HG02870 (cell line): ENCODE measurements at regions not wholly inside any gene's neighbourhood (a gene's known extent, or its start where the extent isn't known, plus 50 kb on each side); places are given as distances from the start of the nearest gene placed in this dataset.

Experiments used
- ATAC-seq: cut with Tn5 transposase; IDR thresholded peaks from one replicate; pipeline ENCODE4 v1.9.1; 2021; ENCODE audit warnings: mild to moderate bottlenecking, moderate library complexity; ENCODE audit not compliant: unreplicated experiment

DNA sequence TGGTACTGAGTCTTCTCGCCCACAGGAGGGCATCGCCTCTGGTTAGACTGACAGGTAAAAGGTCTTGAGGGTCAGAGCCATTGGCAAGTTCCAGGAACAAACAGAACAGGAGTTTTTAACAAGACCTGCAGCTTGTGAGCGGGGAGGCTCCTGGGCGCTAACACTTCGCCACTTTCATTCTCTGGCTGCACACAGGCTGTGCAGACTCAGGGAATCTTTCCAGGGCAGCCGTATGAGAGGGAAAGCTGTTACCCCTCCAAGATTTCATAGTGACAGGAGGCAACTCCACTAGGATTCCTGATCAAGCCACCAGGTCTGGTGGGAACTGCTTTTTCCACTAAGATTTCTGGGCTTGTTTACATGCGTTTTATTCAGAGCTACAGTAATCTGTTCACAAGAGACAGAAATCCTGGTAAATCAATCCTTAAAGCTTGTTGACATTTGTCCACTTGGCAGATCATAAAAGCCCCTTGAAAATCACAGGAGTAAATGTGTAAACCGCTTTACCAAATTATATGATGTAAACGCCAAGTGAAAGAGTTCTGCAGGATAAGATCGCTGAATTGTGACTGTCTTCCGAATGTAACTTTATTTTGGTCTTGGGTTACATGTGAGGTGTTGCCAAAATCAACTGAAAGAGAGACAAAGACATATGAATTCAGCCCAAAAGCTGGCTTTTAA, 190.6 kb downstream of the MZT1 start:
- ATAC-seq = no peak

DNA sequence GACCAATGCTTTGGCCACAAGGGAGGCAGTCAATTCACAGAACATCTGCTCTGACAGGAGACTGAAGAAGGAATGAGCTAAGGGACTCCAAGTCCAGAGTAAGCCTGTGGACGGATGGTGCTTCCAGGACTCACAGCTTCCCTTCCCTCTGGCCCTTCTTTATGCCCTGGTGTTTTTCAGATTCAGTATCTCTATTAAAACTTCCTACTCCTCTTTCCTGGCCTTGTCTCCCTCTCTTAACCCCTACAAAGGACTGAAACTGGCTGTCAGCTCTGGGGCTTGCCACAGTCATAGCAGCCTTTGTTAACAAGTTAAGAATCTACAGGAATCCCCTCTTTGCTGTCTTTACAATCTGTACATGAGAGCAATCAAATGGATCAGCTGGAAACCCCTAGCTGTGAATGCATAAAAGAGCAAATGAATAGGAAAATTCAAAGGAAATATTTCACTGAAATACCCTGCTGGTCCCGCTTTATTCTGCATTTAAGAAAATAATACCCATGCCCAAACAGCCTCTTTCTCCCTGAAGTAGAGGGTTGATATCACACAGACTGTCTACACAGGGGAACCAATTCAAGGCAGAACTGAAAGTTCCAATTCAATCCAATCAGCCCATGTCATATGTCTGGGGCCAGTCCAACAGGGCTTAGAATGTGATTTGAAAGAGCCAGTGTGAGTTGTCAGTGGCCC, 192.3 kb downstream of the MZT1 start:
- ATAC-seq = no peak

DNA sequence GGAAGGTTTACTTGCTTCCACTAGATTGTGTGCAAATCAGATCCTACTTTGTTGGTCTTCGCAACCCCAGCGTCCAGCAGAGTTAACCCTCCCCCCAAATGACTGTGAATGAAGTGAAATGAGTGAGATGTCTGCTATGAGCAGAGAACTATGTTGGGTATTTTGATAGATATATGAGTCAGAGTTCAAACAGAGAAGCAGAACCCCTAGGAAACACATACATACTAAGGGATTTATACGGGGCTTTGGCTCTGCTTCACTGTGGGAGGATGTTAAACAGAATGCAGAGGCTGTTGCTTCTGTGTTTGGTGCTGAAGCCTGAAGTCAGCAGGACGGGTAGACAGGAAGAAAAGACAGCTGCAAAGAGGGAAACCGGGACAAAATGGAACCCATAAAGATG, 197.0 kb downstream of the MZT1 start:
- ATAC-seq = no peak

DNA sequence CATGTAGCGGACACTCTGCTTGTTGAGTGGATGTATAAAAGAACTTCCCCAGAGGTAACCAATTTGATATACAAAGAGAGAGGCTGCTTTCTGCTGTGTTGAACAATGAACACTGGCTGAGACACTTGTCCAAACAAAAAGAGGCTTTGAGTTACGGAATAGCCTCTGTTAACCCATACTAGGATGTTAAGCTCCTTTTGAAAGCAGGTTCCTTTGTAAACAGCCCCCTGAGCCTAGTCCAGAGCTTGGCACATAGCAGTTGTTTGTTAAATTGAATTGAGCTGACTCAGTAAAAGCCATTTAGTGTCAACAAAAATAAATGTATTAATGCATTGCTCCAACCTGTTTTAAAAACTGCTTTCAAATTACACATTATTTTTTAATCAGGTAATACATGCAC, 200.1 kb downstream of the MZT1 start:
- ATAC-seq = no peak

DNA sequence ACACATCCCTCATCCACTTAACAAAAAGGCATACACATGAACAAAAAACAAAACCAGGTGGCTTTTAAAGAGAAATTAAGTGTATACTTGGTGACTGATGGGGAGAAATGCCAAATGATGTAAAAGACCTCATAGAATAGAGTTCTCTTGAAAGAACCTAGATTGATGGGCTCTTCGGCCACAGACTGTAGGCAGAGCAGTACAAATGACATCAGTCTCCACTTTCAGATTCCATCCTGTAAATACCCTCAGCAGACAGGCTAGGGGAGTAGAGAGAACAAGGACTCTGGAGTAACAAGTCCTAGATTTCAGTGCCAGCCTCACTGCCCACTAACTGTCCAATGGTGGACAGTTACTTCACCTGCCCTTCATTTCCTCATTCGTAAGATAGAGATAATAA, 203.8 kb downstream of the MZT1 start:
- ATAC-seq = no peak

DNA sequence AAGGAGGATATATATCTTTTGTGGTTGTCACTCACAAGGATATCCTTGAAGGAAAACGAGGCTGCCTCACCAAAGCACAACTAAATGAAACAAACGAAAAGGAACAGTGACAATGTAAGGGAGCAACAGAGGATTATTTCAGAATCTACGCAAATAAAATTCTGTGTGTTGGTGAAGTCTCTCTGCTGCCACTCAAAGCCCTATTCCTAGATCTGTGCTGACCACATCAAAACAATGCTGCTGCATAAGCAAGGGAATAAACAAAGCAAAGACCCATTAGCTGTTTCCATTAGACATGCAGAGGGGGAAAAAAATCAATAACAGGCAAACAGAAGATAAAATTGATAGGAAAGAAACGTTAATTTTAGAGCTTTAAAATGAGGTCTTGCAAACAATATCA, 204.4 kb downstream of the MZT1 start:
- ATAC-seq = no peak

DNA sequence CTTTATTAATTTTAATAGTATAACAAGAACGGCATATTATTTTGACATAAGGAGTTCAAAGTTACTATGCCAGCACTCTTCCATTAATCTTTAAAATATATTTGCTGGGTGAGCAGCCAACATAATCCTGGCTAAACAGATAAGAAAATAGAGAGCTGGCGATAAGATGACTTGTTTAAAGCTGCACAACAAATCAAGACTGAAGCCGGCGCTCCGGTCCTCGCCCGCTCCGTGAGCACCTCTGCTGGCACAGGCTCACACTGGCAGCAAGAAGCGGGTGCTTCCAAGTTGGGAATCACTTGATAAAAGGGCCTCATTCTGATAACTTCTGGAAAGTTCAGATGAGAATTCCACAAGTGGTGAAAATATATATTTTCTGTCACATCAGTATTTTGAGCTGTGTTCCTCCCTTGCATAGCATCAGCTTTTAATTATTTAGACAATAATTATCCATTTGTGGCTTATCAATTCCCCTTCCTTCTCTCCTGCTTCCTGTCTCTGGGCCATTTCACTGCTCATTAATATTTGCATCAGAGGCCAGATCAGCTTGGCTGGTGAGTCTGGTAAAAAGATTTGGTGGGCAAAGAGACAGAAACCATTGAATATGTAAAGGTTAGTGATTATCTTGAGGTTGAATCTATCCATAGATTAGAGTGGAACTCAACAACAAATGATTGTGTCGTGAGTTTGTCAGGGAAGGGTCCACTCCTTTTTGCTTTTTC, 205.3 kb downstream of the MZT1 start:
- no peak for ATAC-seq

DNA sequence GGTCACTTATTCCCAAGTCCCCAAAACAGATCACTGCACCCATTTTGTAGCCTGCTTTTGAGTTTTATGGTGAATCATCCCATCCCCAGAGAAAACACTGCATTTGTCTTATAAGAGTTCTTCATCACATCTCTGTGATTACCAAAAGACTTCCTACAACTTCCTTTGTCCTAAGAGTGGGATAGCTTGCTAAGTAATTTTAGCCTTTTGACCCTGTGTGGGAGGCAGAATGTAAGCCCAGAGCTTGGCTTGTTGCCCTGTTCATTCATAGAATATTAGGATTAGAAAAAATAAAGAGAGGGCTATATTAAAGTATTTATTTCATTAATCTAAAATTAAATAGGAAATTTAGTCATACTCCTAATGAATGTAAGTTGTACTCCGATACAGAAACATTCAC, 213.3 kb downstream of the MZT1 start:
- no peak for ATAC-seq

DNA sequence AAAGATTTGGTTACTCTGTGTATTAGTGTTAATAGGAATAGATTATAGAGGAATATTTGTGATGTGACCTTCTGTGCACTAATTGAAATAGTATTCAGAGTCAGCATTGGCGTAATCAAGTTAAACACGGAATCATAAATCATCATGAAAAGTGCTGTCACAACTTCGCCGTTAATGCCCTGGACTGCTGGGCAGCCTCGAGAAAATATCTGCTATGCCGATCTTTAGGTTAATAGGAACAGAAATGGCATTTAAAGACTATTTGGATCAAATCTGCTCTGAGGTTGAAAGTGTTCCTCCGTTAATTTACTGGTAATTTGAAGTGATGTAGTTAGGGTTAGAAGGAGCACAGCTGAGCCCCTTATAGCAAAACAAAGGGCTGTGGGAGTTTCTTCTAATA, 219.0 kb downstream of the MZT1 start:
- no peak for ATAC-seq

DNA sequence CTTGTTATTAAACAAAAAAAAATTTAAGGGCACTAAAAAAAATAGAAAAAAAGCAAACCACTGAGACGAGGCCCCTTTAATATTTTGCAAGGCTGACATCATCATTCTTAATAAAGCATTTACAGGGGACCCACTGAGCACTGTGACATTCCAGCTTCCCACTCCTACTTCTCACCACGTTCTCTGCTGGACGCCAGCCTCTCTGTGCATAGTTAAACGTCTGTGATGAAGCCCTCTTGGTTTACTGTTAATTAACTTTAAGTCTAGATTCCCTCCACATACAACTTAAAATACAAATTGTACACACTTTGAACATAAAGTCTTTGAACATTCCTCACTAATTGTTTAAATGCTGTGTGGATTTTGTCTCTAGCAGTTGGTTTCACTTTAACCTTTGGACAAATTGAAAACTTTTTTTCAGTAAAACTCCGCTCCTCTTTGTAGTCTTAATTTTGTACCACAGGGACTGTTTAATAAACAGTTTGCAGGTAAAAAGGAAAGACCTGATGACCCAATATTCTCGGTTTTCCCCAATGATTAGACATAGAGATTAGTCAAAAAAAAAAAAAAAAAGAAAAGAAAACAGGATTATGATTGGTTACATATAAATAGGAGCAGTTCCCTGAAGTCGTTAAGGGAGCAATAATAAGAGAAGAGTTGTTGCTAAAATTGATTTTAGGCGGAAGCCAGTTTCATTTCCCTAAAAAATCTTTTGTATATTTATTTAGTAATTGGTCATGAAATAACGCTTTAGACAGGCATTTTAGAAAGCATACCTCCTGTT, 219.8 kb downstream of the MZT1 start:
- no peak for ATAC-seq

DNA sequence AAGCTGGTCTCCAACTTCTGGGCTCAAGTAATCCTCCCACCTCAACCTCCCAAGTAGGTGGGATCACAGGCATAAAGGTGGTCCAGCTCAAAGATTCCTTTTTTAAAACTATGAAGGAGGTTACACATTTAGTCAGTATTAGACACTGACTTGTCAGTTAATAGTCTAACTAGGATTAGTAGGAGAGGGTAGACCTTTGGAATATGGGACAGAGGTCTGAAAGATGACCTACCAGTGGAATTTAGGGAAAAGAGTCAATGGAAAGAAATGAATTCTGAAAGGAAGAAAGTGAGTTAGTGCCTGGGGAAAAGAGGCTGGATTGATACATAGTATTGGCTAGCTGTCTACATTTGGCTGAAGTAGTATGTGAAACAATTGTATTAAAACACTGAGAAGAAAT, 220.7 kb downstream of the MZT1 start:
- ATAC-seq = no peak

DNA sequence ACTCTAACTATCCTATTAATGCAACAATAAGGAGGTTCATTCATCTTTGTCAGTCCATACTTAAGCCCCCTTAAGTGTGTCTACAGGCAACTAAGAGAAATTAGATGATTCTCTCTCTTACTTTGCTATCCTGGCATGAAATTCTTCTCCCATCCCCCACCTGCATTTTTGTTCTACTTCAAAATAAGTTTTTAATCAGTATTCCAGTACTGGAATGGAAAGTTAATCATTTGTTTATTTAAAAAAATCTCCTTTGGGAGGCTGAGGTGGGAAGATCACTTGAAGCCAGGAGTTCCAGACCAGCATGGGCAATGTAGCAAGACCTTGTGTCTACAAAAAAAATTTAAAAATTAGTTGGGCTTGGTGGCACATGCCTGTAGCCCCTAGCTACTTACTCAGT, 222.1 kb downstream of the MZT1 start:
- no peak for ATAC-seq

DNA sequence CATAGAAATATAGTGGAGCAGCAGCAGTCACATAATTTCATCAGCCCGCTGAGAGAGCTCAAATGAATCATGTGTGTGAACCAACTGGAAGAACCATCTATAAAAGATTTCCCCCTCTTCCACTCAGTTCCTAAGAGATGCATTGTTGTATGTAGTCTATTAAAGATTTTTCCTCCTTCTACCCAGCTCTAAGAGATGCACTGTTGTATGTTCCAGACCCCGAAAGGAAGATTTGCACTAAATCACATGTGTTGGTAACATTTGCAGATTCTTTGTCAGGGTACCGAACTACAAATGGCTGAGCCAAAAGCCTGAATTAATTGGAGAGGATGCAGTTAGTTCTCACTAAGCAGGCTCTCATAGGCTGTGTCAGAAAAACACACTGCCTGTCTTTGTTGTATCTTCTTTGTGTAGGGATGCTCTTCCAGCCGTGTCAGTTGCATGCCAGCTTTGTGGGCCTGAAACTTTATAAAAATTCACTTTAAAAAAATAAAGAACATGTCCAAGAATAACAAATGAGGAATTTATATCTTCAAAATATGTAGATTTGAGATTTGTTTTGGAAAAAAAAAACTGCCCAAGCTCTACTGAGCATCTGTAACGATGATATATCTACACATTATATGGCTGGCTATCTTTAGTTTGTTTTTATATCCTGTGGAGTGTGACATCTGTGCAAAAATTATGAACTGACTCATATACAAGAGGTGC, 223.1 kb downstream of the MZT1 start:
- ATAC-seq = no peak

DNA sequence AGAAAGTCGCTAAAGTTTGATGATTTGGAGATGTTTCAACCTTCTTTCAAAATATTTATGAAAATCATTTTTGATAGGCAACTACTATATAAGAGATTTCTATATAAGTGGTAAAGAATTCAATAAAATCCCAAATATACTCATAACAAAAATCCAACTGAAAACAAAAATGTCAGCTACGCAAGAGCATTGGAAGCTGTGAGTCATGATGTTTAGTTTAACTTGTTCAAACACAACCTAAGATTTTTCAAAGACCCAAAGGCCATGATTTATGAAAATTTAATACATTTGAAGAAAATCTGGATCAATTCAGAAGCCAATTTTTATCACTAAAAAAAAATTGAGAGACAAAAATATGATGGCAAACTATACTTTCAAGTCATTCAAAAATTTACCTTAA, 226.6 kb downstream of the MZT1 start:
- ATAC-seq = no peak

DNA sequence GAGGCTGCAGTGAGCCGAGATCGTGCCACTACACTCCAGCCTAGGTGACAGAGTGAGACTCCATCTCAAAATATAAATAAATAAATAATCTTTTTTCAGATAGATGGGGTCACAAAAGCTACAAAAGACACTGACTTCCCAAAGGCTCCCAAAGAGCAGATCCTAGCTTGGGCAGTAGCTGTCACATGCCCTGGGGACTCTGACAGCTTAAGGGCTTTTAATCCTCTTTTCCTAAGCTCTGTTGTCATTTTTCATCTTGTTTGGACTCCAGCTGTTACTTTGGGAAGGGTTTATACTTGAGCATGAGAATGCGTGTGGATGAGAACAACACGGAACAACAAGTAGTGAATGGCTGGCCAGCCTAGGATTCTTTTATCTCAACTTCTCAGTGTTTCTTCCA, 231.7 kb downstream of the MZT1 start:
- ATAC-seq = no peak

DNA sequence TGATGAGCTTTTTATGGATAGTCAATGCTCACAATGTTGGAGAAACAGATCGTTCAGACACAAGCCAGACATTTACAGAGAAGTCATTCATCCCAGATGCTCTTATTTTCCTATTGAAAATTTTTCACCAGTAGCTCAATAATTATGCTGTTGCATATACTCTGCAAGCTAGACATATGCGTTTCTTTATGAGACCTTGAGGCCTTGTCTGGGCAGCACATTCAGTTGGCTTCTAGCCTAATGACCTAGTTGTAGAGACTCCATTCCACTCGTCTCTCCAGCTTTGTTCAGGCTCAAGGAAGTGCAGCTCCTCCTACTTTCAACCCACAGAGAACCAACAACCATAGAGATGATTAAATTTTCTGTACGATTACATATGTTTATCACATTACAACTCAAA, 237.7 kb downstream of the MZT1 start:
- ATAC-seq = no peak

DNA sequence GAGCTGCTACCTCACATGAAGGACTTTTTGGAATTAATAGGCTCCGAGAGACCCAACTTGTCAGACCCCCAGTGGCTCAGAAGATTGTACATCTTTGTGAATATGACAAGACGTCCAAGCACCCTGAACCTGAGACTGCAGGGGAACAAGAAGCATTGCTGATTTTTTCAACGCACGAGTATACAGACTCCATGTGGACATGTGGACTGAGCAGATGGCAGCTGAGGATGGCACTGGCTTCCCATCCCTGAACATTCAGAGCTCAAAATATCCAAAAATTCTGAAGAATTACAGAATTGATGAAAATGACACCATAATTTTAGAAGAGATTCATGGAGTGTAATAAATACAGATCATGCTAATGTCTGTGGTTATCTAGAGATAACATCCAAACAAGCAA, 254.1 kb downstream of the MZT1 start:
- ATAC-seq = no peak

DNA sequence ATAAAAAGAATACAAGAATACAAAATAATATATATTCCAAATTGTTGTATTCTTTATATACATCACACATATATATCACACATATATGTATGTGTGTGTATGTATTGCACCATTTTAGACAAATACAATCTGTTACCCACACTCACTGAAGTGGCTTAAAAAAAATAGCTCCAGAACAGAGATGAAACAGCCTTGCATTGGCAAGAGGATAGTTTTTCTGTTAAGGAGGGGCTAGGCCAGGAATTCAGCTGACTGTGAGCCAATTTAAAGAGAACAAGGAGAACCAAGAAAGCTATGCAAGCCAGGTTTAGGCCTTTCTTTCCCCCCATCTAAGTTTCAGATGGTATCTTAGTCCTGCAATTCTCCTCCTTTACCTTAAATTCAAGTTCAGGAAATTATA, 257.5 kb downstream of the MZT1 start:
- ATAC-seq = no peak

DNA sequence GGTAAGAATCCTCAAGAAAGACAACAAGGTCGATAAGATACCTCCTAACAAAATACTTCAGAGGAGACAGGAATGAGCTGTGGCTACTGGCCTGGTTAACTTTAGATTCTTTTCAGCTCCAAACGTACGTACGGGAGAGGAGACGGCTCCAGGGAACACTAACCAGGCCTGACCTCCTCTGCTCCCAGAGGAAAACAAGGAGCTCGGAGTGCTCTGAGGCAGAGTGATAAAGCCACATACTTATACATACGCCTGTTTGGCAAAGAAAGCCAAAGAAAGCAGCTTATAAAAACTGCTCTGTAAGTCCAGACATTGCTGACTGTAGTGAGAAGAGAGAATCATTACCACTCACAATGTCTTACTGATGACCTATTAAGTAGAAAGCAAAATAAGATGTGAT, 263.9 kb downstream of the MZT1 start:
- no peak for ATAC-seq

DNA sequence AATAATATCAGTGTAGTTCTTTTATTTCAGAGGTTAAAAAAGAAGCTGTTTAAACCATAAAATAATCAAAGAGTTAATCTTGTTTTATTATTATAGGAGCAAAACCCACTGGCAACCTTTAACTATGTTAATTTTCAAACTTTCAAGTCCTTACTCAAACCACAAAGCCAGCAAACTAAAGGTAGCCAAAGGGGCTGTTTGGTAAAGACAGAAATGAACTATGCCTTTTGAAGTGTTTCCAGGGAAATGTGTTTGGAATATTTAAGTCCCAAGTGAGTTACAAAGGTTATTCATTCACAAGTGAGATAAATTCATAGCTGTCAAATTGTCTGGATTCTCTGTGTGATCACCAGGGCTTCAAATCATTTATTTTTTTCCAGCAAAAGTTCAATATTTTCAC, 264.7 kb downstream of the MZT1 start:
- ATAC-seq = no peak

DNA sequence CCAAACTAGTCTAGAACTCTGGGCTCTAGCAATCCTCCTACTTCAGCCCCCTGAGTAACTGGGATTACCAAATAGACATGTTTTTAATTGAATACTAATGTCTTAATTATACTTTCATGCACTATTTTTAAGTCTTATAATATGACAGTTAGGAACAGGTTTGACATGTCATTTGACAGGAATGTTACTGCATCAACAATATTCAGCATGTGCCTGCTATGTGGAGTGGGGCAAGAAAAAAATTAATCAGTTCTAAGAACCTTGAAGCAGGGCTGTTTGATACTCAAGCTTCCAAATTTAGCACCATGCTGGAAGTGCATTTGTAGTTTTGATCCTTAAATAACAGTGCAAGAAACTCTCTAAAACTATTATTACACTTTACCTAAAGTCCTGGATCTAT, 265.3 kb downstream of the MZT1 start:
- ATAC-seq = no peak
